ENCODE measurements at regions not wholly inside any gene's neighbourhood (a gene's known extent, or its start where the extent isn't known, plus 50 kb on each side); places are given as distances from the start of the nearest gene placed in this dataset.
"Not testable (repeated sequence)": the region's sequence is repeated elsewhere in the genome, so short reads cannot be mapped to it uniquely, and the experiment has no call there.

- DNase-seq (ENCODE audit: low read depth in 3 of 3, low spot score in 2 of 3) = not testable (repeated sequence)
Observed at GRCh38 chr7:19549246-19549645, 159.6 kb downstream of the POLR1F start.

GRCh38 chr7:19537942-19538401, 170.9 kb downstream of the POLR1F start:
- DNase-seq (ENCODE audit: low read depth in 3 of 3, low spot score in 2 of 3) = peak in 1 of 3 donors; percentile 8

- DNase-seq (ENCODE audit: low read depth in 3 of 3, low spot score in 2 of 3) = no peak
Observed at GRCh38 chr7:19533266-19533665, 175.6 kb downstream of the POLR1F start.

GRCh38 chr7:19530852-19531251, 178.0 kb downstream of the POLR1F start:
- DNase-seq (ENCODE audit: low read depth in 3 of 3, low spot score in 2 of 3) = no peak

- DNase-seq (ENCODE audit: low read depth in 3 of 3, low spot score in 2 of 3) = no peak
Observed at GRCh38 chr7:19530261-19530660, 178.6 kb downstream of the POLR1F start.

- no peak for DNase-seq (ENCODE audit: low read depth in 3 of 3, low spot score in 2 of 3)
Observed at GRCh38 chr7:19526639-19527038, 182.2 kb downstream of the POLR1F start.

GRCh38 chr7:19522486-19522885, 186.4 kb downstream of the POLR1F start:
- DNase-seq (ENCODE audit: low read depth in 3 of 3, low spot score in 2 of 3) = no peak

GRCh38 chr7:19520392-19520791, 188.4 kb downstream of the POLR1F start:
- DNase-seq (ENCODE audit: low read depth in 3 of 3, low spot score in 2 of 3) = no peak

- DNase-seq (ENCODE audit: low read depth in 3 of 3, low spot score in 2 of 3) = no peak
Observed at GRCh38 chr7:19519443-19520021, 189.3 kb downstream of the POLR1F start.

- not testable (repeated sequence) for DNase-seq (ENCODE audit: low read depth in 3 of 3, low spot score in 2 of 3)
Observed at GRCh38 chr7:19517546-19517945, 191.3 kb downstream of the POLR1F start.

- no peak for DNase-seq (ENCODE audit: low read depth in 3 of 3, low spot score in 2 of 3)
Observed at GRCh38 chr7:19508821-19509220, 200.0 kb downstream of the POLR1F start.

GRCh38 chr7:19508124-19508523, 200.7 kb downstream of the POLR1F start:
- DNase-seq (ENCODE audit: low read depth in 3 of 3, low spot score in 2 of 3) = no peak

- DNase-seq (ENCODE audit: low read depth in 3 of 3, low spot score in 2 of 3) = no peak
Observed at GRCh38 chr7:19491821-19492452, 216.9 kb downstream of the POLR1F start.

GRCh38 chr7:19491371-19491770, 217.5 kb downstream of the POLR1F start:
- DNase-seq (ENCODE audit: low read depth in 3 of 3, low spot score in 2 of 3) = no peak

- no peak for DNase-seq (ENCODE audit: low read depth in 3 of 3, low spot score in 2 of 3)
Observed at GRCh38 chr7:19489162-19489820, 219.5 kb downstream of the POLR1F start.

- DNase-seq (ENCODE audit: low read depth in 3 of 3, low spot score in 2 of 3) = no peak
Observed at GRCh38 chr7:19488056-19488455, 220.8 kb downstream of the POLR1F start.

- no peak for DNase-seq (ENCODE audit: low read depth in 3 of 3, low spot score in 2 of 3)
Observed at GRCh38 chr7:19482628-19483027, 226.2 kb downstream of the POLR1F start.

GRCh38 chr7:19480383-19480782, 228.5 kb downstream of the POLR1F start:
- DNase-seq (ENCODE audit: low read depth in 3 of 3, low spot score in 2 of 3) = no peak

GRCh38 chr7:19470031-19470430, 238.8 kb downstream of the POLR1F start:
- peak in 1 of 3 donors; percentile 7 for DNase-seq (ENCODE audit: low read depth in 3 of 3, low spot score in 2 of 3)

GRCh38 chr7:19465861-19466260, 243.0 kb downstream of the POLR1F start:
- no peak for DNase-seq (ENCODE audit: low read depth in 3 of 3, low spot score in 2 of 3)

- no peak for DNase-seq (ENCODE audit: low read depth in 3 of 3, low spot score in 2 of 3)
Observed at GRCh38 chr7:19464751-19465150, 244.1 kb downstream of the POLR1F start.

GRCh38 chr7:19464241-19464640, 244.6 kb downstream of the POLR1F start:
- DNase-seq (ENCODE audit: low read depth in 3 of 3, low spot score in 2 of 3) = no peak
